ENCODE measurements at regions not wholly inside any gene's neighbourhood (a gene's known extent, or its start where the extent isn't known, plus 50 kb on each side); places are given as distances from the start of the nearest gene placed in this dataset.

DNA sequence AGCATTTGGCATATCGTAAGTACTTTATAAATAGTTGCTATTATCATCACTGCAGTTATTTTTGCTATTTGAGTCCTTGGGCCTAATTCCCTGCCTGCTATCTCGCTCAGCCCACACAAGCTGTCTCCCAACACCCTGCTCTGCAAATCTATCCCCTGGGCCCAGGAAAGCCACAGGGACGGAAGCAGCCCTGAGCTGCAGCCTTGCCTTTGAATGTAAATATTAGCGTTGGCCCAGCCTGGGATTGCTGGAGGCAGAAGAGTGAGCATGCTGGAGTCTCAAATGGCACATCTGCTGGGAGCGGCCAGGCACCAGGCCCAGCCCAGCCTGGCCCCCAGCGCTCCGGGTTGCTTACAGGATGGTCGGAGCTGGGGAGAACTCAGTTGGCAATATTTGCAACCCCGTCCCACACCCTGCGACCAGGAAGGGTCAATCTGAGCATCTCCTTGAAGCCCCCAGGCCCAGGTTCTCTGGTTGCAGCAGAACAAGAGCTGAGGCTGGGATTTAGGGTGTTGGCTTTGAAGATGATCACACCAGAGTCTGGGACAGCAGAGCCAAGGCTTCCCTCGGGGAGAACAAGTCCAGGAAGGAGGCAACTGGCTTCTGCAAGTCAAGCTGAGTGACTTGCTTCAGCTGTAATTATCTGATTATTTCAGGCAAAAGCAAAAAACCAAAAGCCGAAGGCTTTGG lies 529.6 kb downstream of the SHQ1 start:
- H3K36me3 ChIP-seq: no peaks in the 10 kb centered on the region
- H3K27me3 ChIP-seq: no peaks in the 10 kb centered on the region
- H3K4me1 ChIP-seq: peaks cover 12 to 32% (median 23%) of the 10 kb centered on the region in 10 experiments
- no peak overlapping the region for H3K4me3 ChIP-seq
- peak overlapping the region in 4 of 11 experiments; percentile 1 to 33 (median 10); a peak in 3 of 22 replicates for H3K9ac ChIP-seq
- peak overlapping the region in 1 of 11 experiments; percentile 19; a peak in 1 of 22 replicates for H3K27ac ChIP-seq
- H3K4me2 ChIP-seq: peak overlapping the region; percentile 15 to 70 (median 50); a peak in 20 of 22 replicates
- no peak for TF ChIP-seq Cebpa-rat (IDR thresholded peaks at IDR 0.05)
- H4K20me1 ChIP-seq: no peaks in the 10 kb centered on the region
- H3K9me3 ChIP-seq (replicated peaks in 1 of 11): no peaks in the 10 kb centered on the region

DNA sequence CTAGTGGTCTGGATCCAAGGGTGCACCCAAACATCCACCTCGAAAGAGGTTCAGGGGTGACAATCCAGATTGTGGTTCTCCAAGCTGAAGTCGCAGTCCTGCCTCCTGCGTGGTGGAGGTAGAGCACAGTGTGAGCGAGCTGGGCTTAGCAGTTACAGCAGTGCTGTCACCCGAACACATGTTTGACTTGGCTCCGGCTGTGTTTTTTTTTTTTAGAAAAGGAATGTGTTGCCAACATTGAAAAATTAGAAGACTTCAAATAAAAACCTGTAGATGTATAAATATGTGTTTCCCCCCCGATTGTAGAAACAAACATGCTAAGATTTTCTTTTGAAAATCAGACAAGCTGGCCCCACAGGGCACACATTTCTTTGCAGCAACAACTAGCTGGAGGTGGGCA lies 530.8 kb downstream of the SHQ1 start:
- no peak overlapping the region for H3K27ac ChIP-seq
- H3K9me3 ChIP-seq (replicated peaks in 1 of 11): no peaks in the 10 kb centered on the region
- peaks cover 20 to 34% (median 26%) of the 10 kb centered on the region in 10 experiments for H3K4me1 ChIP-seq
- TF ChIP-seq Cebpa-rat (IDR thresholded peaks at IDR 0.05): no peak
- no peaks in the 10 kb centered on the region for H4K20me1 ChIP-seq
- no peak overlapping the region for H3K9ac ChIP-seq
- H3K4me3 ChIP-seq: no peak overlapping the region
- H3K4me2 ChIP-seq: peak overlapping the region in 1 of 11 experiments; percentile 14; a peak in 2 of 22 replicates
- H3K27me3 ChIP-seq: no peaks in the 10 kb centered on the region
- H3K36me3 ChIP-seq: no peaks in the 10 kb centered on the region

DNA sequence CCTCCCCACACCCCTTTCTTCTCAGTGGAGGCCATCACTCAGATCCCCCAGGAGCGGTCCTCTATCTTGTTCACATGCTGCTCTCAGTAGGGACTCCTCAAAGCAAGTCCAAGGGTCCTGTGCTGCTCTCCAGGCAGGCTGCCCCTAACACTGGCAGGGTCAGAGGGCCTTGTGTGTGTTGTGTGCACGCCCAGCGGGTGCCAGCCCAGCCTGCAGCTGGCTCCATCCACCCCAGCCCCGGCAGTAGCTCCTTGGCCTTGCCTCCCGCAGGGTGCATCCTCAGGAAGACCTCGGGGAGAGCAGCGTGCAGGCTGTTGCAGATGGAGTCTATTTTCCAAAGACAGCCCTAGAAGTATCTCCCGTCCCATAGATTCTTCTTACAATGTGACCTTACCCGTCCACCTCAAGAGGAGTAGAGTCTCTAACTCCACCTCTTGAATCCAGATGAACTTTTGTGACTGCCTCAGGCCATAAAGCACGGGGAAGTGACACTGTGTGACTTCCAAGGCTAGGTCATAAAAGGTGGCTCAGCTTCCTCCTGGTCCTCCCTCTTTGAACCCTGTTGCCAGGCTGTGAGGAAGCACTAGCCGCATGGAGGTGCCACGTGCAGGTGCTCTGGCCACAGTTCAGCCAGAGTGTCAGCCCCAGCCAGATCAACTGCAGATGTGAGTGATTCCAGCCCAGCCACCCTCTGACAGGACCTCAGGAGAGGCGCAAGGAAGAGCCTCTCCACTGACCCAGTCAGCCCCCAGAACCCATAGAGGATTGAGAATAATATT lies 531.6 kb downstream of the SHQ1 start:
- no peak overlapping the region for H3K27ac ChIP-seq
- H3K9me3 ChIP-seq (replicated peaks in 1 of 11): no peaks in the 10 kb centered on the region
- TF ChIP-seq Cebpa-rat (IDR thresholded peaks at IDR 0.05): no peak

DNA sequence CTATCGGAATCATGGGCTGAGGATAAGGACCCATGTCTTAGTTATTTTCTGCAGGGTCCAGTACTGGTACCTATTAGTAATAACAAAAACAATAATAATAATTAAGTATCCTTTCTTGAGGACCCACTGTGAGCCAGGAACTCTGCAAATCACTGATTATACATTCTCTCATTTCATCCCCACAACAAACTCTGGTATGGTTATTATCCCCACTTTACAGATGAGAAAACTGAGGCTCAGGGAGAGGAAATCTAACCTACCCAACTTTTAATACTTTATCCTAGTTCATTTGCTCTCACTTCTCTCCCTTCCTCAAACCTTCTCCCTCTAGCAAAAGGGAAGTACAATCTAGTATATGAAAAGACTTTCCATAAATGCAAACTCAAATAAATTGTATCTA lies 528.4 kb upstream of the PROK2 start:
- TF ChIP-seq Cebpa-rat (IDR thresholded peaks at IDR 0.05): no peak

More for the DNA sequence above, 531.6 kb downstream of the SHQ1 start:
- Histone ChIP-seq H3K4me2 (peak overlapping the region in 3 of 11 experiments; percentile 1 to 19 (median 14); a peak in 3 of 22 replicates), H3K9ac (no peak overlapping the region), H4K20me1 (no peaks in the 10 kb centered on the region), H3K4me3 (no peak overlapping the region), H3K27me3 (no peaks in the 10 kb centered on the region), H3K4me1 (peaks cover 28 to 38% (median 33%) of the 10 kb centered on the region in 10 experiments), H3K36me3 (no peaks in the 10 kb centered on the region)

DNA sequence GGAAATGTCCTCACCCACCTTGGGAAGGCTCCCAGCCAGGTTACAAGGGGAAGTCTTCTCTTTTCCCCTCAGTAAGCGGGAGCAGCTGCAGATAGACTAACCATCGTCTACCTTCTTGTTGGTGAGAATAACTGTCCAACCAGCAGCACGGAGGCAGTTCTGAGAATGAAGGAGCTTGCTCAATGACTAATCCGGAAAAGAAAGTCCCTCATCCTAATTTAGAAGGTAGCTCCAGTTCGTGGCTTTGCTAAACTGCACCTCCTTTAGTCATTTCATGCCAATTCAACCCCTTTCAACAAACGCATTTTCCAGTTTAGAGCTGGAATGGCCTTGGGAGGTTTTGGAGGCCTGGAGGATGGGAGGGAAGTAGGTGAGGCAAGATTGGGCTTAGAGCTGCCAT lies 527.4 kb upstream of the PROK2 start:
- no peak for TF ChIP-seq Cebpa-rat (IDR thresholded peaks at IDR 0.05)
- no peaks in the 10 kb centered on the region for H3K27me3 ChIP-seq
- H3K4me3 ChIP-seq: no peak overlapping the region
- H3K4me1 ChIP-seq: peaks cover 46 to 64% (median 55%) of the 10 kb centered on the region in 10 experiments
- no peak overlapping the region for H3K9ac ChIP-seq
- H3K27ac ChIP-seq: no peak overlapping the region
- no peaks in the 10 kb centered on the region for H4K20me1 ChIP-seq
- no peaks in the 10 kb centered on the region for H3K36me3 ChIP-seq
- H3K4me2 ChIP-seq: peak overlapping the region; percentile 82 to 95 (median 90)
- H3K9me3 ChIP-seq (replicated peaks in 1 of 11): no peaks in the 10 kb centered on the region

More for the DNA sequence above, 528.4 kb upstream of the PROK2 start:
- H4K20me1 ChIP-seq: no peaks in the 10 kb centered on the region
- peak overlapping the region in 2 of 11 experiments; percentile 82; a peak in 3 of 22 replicates for H3K4me2 ChIP-seq
- no peak overlapping the region for H3K27ac ChIP-seq
- H3K4me1 ChIP-seq: peaks cover 47 to 61% (median 53%) of the 10 kb centered on the region in 10 experiments
- H3K27me3 ChIP-seq: no peaks in the 10 kb centered on the region
- H3K9ac ChIP-seq: no peak overlapping the region
- no peak overlapping the region for H3K4me3 ChIP-seq
- no peaks in the 10 kb centered on the region for H3K36me3 ChIP-seq
- H3K9me3 ChIP-seq (replicated peaks in 1 of 11): no peaks in the 10 kb centered on the region

DNA sequence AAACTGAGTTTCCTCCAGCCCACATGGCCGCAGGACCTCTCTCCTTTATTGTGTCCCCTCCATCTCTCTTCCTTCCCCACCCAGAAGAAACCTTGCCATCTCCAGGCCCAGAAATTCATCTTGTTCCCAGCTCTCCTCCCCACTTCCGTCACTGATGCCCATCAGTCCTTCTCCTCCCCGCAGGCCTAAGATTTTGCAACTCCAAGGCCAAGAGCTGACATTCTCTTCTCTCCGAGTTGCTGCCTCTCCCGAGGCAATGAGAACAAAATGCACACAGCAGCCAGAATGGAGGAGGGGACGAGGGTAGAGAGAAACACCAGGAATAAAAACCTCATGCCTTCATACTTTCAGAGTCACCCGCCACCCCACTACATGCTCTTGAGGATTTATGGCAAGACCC lies 526.5 kb upstream of the PROK2 start:
- H3K36me3 ChIP-seq: no peaks in the 10 kb centered on the region
- no peaks in the 10 kb centered on the region for H3K27me3 ChIP-seq
- H3K27ac ChIP-seq: peak overlapping the region; percentile 56 to 93 (median 87); a peak in 20 of 22 replicates
- TF ChIP-seq Cebpa-rat (IDR thresholded peaks at IDR 0.05): no peak
- peak overlapping the region; percentile 82 to 95 (median 90) for H3K4me2 ChIP-seq
- H4K20me1 ChIP-seq: no peaks in the 10 kb centered on the region
- no peaks in the 10 kb centered on the region for H3K9me3 ChIP-seq (replicated peaks in 1 of 11)
- H3K9ac ChIP-seq: peak overlapping the region; percentile 8 to 78 (median 76); a peak in 14 of 22 replicates
- H3K4me1 ChIP-seq: peaks cover 46 to 64% (median 57%) of the 10 kb centered on the region in 10 experiments
- H3K4me3 ChIP-seq: peak overlapping the region in 4 of 10 experiments; percentile 46 to 62 (median 48); a peak in 6 of 20 replicates

DNA sequence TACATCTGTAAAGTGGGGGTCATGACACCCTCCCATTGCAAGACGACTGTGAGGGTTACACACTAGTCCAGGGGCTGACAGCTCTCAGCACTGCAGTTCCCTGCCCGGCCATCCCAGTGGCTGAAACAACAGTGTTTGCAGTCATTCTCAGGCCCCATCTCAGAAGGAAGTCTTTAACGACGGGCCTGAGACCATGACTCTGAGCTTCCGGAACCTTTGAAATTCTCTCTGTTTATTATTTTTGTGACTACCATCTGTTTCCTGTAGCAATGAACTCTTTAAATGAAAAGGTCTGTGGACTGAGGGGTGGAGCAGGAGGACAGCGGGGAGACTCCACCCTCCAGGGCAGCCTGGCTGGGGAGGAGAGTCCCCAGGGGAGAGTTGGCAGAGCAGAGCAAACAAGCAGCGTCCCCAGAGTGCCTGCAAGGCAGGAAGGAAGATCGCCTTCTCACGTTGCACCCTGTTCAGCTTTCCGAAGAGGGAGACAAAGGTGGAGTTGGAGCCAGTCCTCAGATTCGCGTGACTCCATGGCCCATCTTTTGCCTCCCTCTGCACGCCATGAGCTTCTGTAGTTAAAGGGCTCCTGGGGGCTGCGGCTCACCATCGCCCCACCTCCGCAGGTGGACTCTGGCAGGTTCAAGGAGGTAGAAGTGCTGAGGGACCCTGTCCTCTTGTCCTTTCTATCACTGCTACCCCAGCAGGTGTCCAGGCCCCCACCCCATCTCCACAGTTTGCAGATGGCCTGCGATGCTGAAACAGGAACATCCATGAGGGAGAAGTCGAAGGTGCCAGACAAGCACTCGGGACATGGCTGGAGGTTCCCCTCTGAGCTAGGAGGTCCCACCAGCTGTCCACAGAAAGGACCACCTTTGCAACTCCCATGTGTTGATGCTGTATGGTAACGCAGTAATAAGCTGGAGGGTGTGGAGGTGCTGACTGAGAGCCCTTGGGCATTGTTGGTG lies 525.8 kb upstream of the PROK2 start:
- Histone ChIP-seq H4K20me1 (no peaks in the 10 kb centered on the region), H3K4me3 (peak overlapping the region in 9 of 10 experiments; percentile 2 to 62 (median 46); a peak in 13 of 20 replicates), H3K9ac (peak overlapping the region; percentile 8 to 78 (median 76); a peak in 21 of 22 replicates), H3K27me3 (no peaks in the 10 kb centered on the region), H3K4me2 (peak overlapping the region; percentile 82 to 95 (median 90)), H3K36me3 (no peaks in the 10 kb centered on the region), H3K9me3 (replicated peaks in 1 of 11) (no peaks in the 10 kb centered on the region), H3K27ac (peak overlapping the region; percentile 56 to 93 (median 87); a peak in 21 of 22 replicates), H3K4me1 (peaks cover 46 to 64% (median 57%) of the 10 kb centered on the region in 10 experiments)
- TF ChIP-seq Cebpa-rat (IDR thresholded peaks at IDR 0.05): 0 out of 22 replicates have a peak, but pooled peaks of 1 of the 11 experiments have one; percentile 29

All from BLaER1 treated with 17β-estradiol and CSF1 and Interleukin-3, amounts not matched to agents 10 nM and 100 nM (cell line).